Trophoblast cell (in vitro differentiated cells and primary cell): ENCODE measurements at regions not wholly inside any gene's neighbourhood (a gene's known extent, or its start where the extent isn't known, plus 50 kb on each side); places are given as distances from the start of the nearest gene placed in this dataset.

ENCODE experiments used
- DNase-seq, 2 donors: peaks; one replicate each; pipeline ENCODE4 v3.0.0-alpha.2; 2016
- H2AFZ ChIP-seq: 2 replicates; pipeline ENCODE4 v1.6.1; 2013; ENCODE audit warnings: low read length, moderate library complexity, mild to moderate bottlenecking; ENCODE audit not compliant: insufficient read depth, poor library complexity
- H2AK5ac ChIP-seq: 2 replicates; pipeline ENCODE4 v1.6.1; 2013; ENCODE audit warnings: mild to moderate bottlenecking, low read length
- H2BK120ac ChIP-seq: 2 replicates; pipeline ENCODE4 v1.6.1; 2013; ENCODE audit warnings: low read length, mild to moderate bottlenecking, moderate library complexity; ENCODE audit not compliant: insufficient read depth, poor library complexity
- H2BK12ac ChIP-seq: 2 replicates; pipeline ENCODE4 v1.6.1; 2013; ENCODE audit warnings: mild to moderate bottlenecking, low read length, moderate library complexity
- H2BK5ac ChIP-seq: 2 replicates; pipeline ENCODE4 v1.6.1; 2013; ENCODE audit warnings: low read length, low read depth, moderate library complexity, mild to moderate bottlenecking; ENCODE audit not compliant: poor library complexity
- H3K14ac ChIP-seq: 2 replicates; pipeline ENCODE4 v1.6.1; 2013; ENCODE audit warnings: mild to moderate bottlenecking, low read length
- H3K18ac ChIP-seq: 2 replicates; pipeline ENCODE4 v1.6.1; 2013; ENCODE audit warnings: mild to moderate bottlenecking, low read length
- H3K23ac ChIP-seq: 2 replicates; pipeline ENCODE4 v1.6.1; 2013; ENCODE audit warnings: low read length
- H3K27ac ChIP-seq: 2 replicates; pipeline ENCODE4 v1.5.1; 2013; ENCODE audit warnings: low read depth, mild to moderate bottlenecking, inconsistent platforms, low read length, moderate library complexity
- H3K27me3 ChIP-seq: 2 replicates; pipeline ENCODE4 v1.6.1; 2013; ENCODE audit warnings: inconsistent platforms, mild to moderate bottlenecking, low read length, moderate library complexity; ENCODE audit not compliant: insufficient read depth
- H3K36me3 ChIP-seq, 2 experiments: 1 replicate in 1 of 2; 2 replicates in 1 of 2; pipeline ENCODE4 v1.6.1; 2013; ENCODE audit warnings: low read length in 2 of 2, mild to moderate bottlenecking in 2 of 2, moderate library complexity in 1 of 2; ENCODE audit not compliant: insufficient read depth in 2 of 2, control insufficient read depth in 1 of 2
- H3K4ac ChIP-seq: 2 replicates; pipeline ENCODE4 v1.6.1; 2013; ENCODE audit warnings: low read depth, mild to moderate bottlenecking, low read length, moderate library complexity
- H3K4me1 ChIP-seq, 2 experiments: 1 replicate in 1 of 2; 2 replicates in 1 of 2; pipeline ENCODE4 v1.6.1; 2013; ENCODE audit warnings: low read length in 2 of 2, mild to moderate bottlenecking in 2 of 2, moderate library complexity in 1 of 2; ENCODE audit not compliant: insufficient read depth in 2 of 2, control insufficient read depth in 1 of 2
- H3K4me2 ChIP-seq: 2 replicates; pipeline ENCODE4 v1.6.1; 2013; ENCODE audit warnings: inconsistent platforms, mild to moderate bottlenecking, low read length, moderate library complexity
- H3K4me3 ChIP-seq: 2 replicates; pipeline ENCODE4 v1.5.1; 2013; ENCODE audit warnings: mild to moderate bottlenecking, low read depth, low read length, inconsistent platforms
- H3K79me1 ChIP-seq: one replicate; pipeline ENCODE4 v1.6.1; 2013; ENCODE audit warnings: low read length
- H3K79me2 ChIP-seq: 2 replicates; pipeline ENCODE4 v1.6.1; 2013; ENCODE audit warnings: low read length, mild to moderate bottlenecking; ENCODE audit not compliant: control insufficient read depth, insufficient read depth, poor library complexity
- H3K9ac ChIP-seq: 2 replicates; pipeline ENCODE4 v1.6.1; 2013; ENCODE audit warnings: mild to moderate bottlenecking, low read length
- H3K9me3 ChIP-seq: 2 replicates; pipeline ENCODE4 v1.6.1; 2013; ENCODE audit warnings: low read depth, mild to moderate bottlenecking, control low read depth, inconsistent platforms, low read length; ENCODE audit not compliant: insufficient read depth
- H4K12ac ChIP-seq: 2 replicates; pipeline ENCODE4 v1.6.1; 2013; ENCODE audit warnings: low read depth, mild to moderate bottlenecking, low read length, moderate library complexity
- H4K8ac ChIP-seq: 2 replicates; pipeline ENCODE4 v1.6.1; 2013; ENCODE audit warnings: low read depth, mild to moderate bottlenecking, low read length, moderate library complexity
- H4K91ac ChIP-seq: one replicate; pipeline ENCODE4 v1.6.1; 2013; ENCODE audit warnings: low read depth, mild to moderate bottlenecking, low read length, moderate library complexity
- WGBS: extraction: QIAGEN DNeasy Blood & Tissue Kit; methylation state at CpG from one replicate; pipeline ENCODE4 v1.1.7; 2013; ENCODE audit warnings: missing lambda C conversion rate; ENCODE audit not compliant: insufficient read length, insufficient coverage; ENCODE audit errors: extremely low coverage; 5-methylcytosine and 5-hydroxymethylcytosine counted together

- H2BK12ac ChIP-seq = no peak overlapping the region
- no peak for DNase-seq
- no peaks in the 10 kb centered on the region for H3K79me2 ChIP-seq
- H3K27me3 ChIP-seq = no peaks in the 10 kb centered on the region
- no peaks in the 10 kb centered on the region for H3K36me3 ChIP-seq
- no peak overlapping the region for H3K14ac ChIP-seq
- H2AFZ ChIP-seq = no peak overlapping the region
- H2AK5ac ChIP-seq = no peak overlapping the region
- no peak overlapping the region for H3K4ac ChIP-seq
- no peak overlapping the region for H3K4me3 ChIP-seq
- WGBS = no CpG with 5 or more reads among the region's 1 CpG
- H3K4me2 ChIP-seq = no peak overlapping the region
- H3K18ac ChIP-seq = no peak overlapping the region
- no peaks in the 10 kb centered on the region for H3K4me1 ChIP-seq
- H3K9me3 ChIP-seq = peaks cover 5% of the 10 kb centered on the region
- no peak overlapping the region for H2BK5ac ChIP-seq
- H3K9ac ChIP-seq = no peak overlapping the region
- H4K12ac ChIP-seq = no peak overlapping the region
- H3K23ac ChIP-seq = no peak overlapping the region
- H4K8ac ChIP-seq = no peak overlapping the region
- no peaks in the 10 kb centered on the region for H3K79me1 ChIP-seq
- no peak overlapping the region for H4K91ac ChIP-seq
- H3K27ac ChIP-seq = no peak overlapping the region
- H2BK120ac ChIP-seq = no peak overlapping the region
Measured at GRCh38 chr14:65810322-65810721, 397.8 kb downstream of the FUT8 start.

- Histone ChIP-seq H4K8ac (no peak overlapping the region), H4K91ac (no peak overlapping the region), H3K9me3 (peaks cover 12% of the 10 kb centered on the region), H3K27ac (peak overlapping the region; percentile 8), H3K36me3 (no peaks in the 10 kb centered on the region), H2AFZ (no peak overlapping the region), H3K4me3 (no peak overlapping the region), H3K27me3 (no peaks in the 10 kb centered on the region), H3K14ac (no peak overlapping the region), H3K4me1 (peaks cover 6 to 15% of the 10 kb centered on the region in 2 experiments), H3K18ac (no peak overlapping the region), H2AK5ac (no peak overlapping the region), H2BK5ac (no peak overlapping the region), H3K9ac (no peak overlapping the region), H3K79me2 (no peaks in the 10 kb centered on the region), H3K23ac (no peak overlapping the region), H3K79me1 (peaks cover 12% of the 10 kb centered on the region), H2BK120ac (no peak overlapping the region), H3K4me2 (no peak overlapping the region), H3K4ac (no peak overlapping the region), H2BK12ac (no peak overlapping the region), H4K12ac (no peak overlapping the region)
- no CpG with 5 or more reads among the region's 3 CpGs for WGBS
- DNase-seq = no peak
Measured at GRCh38 chr14:65813760-65814384, 401.3 kb downstream of the FUT8 start.

GRCh38 chr14:65815127-65815526, 402.6 kb downstream of the FUT8 start:
- H3K27ac ChIP-seq = no peak overlapping the region
- H2BK5ac ChIP-seq = no peak overlapping the region
- no peak overlapping the region for H3K4ac ChIP-seq
- no peak overlapping the region for H3K4me3 ChIP-seq
- H3K36me3 ChIP-seq = no peaks in the 10 kb centered on the region
- no peak overlapping the region for H2AFZ ChIP-seq
- H3K4me2 ChIP-seq = no peak overlapping the region
- WGBS = no CpG with 5 or more reads among the region's 4 CpGs
- no peak overlapping the region for H2AK5ac ChIP-seq
- H3K27me3 ChIP-seq = no peaks in the 10 kb centered on the region
- no peaks in the 10 kb centered on the region for H3K79me2 ChIP-seq
- H3K9me3 ChIP-seq = peaks cover 8% of the 10 kb centered on the region
- peak overlapping the region; percentile 34 for H4K91ac ChIP-seq
- H3K9ac ChIP-seq = no peak overlapping the region
- peaks cover 12% of the 10 kb centered on the region for H3K79me1 ChIP-seq
- H3K23ac ChIP-seq = no peak overlapping the region
- H2BK120ac ChIP-seq = no peak overlapping the region
- peaks cover 6 to 15% of the 10 kb centered on the region in 2 experiments for H3K4me1 ChIP-seq
- H3K14ac ChIP-seq = no peak overlapping the region
- no peak overlapping the region for H4K12ac ChIP-seq
- H4K8ac ChIP-seq = no peak overlapping the region
- no peak overlapping the region for H3K18ac ChIP-seq
- DNase-seq = no peak
- H2BK12ac ChIP-seq = peak overlapping the region; percentile 11

- H3K27ac ChIP-seq = peak overlapping the region; percentile 63
Measured at GRCh38 chr14:65817011-65817410, 404.5 kb downstream of the FUT8 start.

More at GRCh38 chr14:65817011-65817410, 404.5 kb downstream of the FUT8 start:
- Histone ChIP-seq H3K9ac (no peak overlapping the region), H2BK12ac (no peak overlapping the region), H2AFZ (no peak overlapping the region), H2AK5ac (no peak overlapping the region), H3K36me3 (no peaks in the 10 kb centered on the region), H3K14ac (no peak overlapping the region), H4K8ac (no peak overlapping the region), H3K4ac (no peak overlapping the region), H3K9me3 (peaks cover 8% of the 10 kb centered on the region), H3K79me1 (peaks cover 12% of the 10 kb centered on the region), H3K27me3 (no peaks in the 10 kb centered on the region), H3K23ac (no peak overlapping the region), H2BK120ac (no peak overlapping the region), H2BK5ac (no peak overlapping the region), H3K4me1 (peaks cover 6 to 15% of the 10 kb centered on the region in 2 experiments), H4K12ac (no peak overlapping the region), H3K4me3 (no peak overlapping the region), H3K4me2 (no peak overlapping the region), H3K18ac (no peak overlapping the region), H3K79me2 (no peaks in the 10 kb centered on the region), H4K91ac (no peak overlapping the region)
- no CpG with 5 or more reads among the region's 1 CpG for WGBS
- peak; percentile 65 to 83 for DNase-seq
